GM18519 (cell line): ENCODE measurements at regions not wholly inside any gene's neighbourhood (a gene's known extent, or its start where the extent isn't known, plus 50 kb on each side); places are given as distances from the start of the nearest gene placed in this dataset.
"Not testable (repeated sequence)": the region's sequence is repeated elsewhere in the genome, so short reads cannot be mapped to it uniquely, and the experiment has no call there.

Experiments
- ATAC-seq: cut with Tn5 transposase; IDR thresholded peaks from one replicate; pipeline ENCODE4 v1.9.1; 2021; ENCODE audit warnings: mild to moderate bottlenecking, moderate library complexity; ENCODE audit not compliant: unreplicated experiment, low FRiP score

DNA sequence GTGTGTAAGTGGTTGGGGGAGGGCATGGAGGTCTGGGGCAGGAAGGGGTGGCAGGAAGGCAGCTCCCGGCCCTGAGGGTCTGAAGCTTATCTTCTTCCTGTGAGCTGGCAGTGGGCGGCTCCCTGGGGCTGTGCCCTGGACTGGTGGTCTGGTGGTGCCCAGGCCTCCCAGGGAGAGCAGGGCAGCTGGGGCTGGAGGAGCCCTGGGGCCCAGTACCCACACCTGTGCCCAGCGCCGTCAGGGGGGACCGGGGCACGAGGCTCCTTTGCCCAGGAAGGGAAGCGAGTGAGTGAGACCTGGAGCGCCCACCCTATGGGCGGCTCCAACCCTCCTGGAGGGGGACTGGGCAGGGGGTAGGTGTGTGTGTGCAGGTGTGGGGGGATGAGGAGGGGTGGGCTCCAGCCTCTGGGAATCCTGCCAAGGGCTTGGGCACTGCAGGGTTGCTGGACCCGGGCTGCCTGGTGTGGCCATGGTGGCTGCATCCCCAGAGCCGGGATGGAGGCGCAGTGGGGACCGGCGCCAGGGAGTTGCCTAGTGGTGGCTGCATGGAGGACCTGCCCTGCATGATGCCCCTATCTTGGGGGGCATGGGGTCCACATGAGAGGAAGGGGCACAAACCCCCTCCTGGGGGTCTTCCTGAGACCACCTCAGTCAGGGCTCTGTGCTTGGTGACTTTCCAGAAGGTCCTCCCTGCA is 353.6 kb downstream of the TMEM121 start:
- no peak for ATAC-seq

DNA sequence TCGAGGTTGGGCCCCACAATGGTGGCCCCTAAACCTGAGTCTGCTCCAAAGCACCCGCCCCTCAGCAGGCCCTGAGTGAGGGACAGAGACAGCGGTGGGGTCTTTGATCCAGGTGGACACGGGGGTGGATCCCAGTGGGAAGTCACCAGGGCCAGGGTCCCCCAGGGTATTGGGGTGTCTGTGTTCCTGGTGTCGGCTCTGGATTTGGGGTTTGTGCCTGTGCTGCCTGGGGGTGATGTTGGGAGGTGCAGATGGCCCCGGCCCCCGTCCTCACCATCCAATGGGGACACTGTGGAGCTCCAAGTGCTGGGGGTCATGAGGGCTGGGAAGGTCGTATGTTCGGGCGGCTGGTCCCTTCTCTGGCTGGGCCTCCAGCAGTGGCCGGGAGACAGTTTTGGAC is 354.2 kb downstream of the TMEM121 start:
- no peak for ATAC-seq

DNA sequence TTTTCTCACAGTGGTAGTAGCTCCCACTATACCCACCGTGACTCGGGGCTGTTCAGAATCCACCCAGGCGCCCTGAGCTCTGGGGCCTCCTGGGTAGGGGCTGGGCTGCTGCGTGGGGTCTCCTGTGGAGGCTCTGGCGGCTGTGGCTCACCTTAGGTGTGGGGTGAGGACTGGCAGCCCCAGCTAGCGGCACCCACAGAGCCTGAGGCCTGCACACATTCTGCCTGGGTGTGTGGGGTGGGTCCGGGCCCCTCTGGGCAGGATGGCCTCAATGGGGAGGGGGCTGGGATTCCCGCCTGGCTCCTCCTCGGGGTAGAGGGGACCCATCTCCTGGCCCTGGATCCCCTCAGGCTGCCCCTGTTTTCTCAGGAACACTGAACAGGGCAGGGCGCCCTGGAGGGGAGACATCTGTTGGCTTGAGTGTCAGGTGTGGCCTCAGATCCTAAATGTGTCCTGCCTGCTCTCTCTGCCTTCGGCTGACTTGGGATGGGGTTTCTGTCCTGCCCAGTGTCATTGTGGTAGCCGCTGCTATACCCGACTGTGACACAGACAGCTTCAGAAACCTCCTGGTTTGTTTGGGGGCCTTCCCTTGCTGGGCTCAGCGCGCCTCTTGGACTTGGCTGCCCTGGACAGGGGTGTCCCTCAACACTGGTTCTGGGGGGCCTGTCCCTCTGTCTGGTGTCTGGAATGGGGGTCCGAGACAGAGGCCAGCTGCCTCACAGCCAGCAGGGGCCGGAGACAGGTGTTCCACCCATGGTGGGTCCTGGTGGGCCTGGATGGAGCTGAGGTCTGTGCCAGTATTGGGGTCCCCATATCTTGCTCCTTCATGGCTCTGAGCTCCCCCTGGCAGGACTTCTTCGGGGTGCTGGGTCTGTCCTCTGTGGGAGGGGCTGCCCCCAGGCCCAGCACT is 354.9 kb downstream of the TMEM121 start:
- no peak for ATAC-seq

DNA sequence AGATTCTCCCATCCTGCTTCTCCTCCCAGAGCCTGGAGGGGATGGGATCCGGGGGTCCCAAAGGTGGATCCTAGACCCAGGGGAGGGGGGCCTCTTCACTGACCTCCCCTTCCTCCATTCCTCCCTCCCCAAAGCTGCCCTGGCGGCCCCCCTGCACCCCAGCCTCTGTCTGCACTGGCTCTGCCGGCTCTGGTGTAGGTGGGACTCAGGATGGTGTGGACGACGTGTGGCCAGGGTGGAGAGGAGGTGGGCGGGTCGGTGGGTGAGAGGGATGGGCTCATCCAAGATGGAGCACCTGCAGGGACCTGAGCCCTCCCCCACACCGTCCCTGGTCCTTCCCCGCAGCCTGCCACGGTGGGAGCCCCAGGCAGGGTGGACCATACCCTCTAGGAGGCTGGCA is 355.6 kb downstream of the TMEM121 start:
- ATAC-seq, result not testable (repeated sequence)

DNA sequence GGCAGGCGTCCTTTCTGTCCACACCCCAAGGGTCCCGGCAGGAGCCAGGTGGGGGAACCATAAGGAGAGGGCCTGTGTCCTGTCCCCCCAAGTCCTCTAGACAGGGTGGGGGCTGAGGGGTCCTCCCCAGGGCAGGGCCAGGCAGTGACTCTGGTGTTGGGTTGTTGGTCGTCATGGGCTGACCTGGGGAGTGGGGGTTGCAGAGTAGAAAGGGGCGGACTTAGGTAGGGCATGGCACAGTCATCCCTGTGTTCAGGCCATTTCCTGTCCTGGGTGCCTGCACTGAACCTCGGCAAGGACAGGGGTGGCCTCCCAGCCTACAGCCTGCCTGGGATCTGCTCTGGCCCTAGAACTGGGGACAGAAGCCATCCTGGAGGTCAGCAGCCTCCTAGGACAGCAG is 356.2 kb downstream of the TMEM121 start:
- no peak for ATAC-seq

DNA sequence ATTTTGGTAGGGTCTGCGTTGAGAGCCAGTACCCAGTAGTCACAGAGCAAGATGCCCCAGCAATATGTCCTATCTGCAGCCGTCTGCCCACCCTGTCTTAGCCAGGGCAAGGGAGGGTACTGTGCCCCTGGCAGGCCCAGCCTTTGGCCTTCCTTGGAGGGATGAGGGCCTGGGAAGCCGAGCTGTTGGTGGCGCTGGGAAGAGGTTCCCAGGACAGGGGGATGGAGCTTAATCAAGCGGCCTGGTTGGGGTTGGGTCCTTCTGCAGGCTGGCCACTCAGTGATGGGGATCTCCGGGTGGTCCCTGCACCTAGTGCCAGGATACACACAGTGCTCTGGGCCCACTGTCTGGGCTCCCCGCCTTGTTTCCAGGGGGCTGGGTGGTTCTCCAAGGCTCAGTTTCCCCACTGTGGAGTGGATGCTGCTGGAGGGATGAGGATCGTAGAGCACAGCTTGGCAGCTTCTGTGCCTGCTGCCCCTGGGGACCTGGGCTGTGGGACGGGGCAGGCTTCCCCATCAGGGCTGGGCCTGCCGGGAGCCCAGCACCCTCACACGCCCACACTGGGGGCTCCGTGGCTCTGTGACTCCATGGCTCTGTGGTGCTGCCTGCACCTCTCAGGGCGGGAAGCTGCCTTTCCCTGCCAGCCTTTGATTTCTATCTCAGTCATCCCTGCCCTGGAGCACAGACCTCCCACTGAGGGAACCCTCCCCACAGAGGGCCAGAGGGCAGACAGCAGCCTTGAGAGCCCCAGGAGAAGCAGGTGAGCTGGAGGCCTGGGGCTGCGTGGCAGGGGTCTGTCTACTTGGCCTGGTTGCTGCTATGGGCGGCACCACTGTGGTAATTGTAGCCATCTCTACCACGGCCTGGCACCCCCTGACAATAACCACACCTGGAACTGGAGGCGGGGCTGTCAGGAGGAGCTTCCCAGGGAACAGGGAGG is 357.0 kb downstream of the TMEM121 start:
- ATAC-seq, result no peak

DNA sequence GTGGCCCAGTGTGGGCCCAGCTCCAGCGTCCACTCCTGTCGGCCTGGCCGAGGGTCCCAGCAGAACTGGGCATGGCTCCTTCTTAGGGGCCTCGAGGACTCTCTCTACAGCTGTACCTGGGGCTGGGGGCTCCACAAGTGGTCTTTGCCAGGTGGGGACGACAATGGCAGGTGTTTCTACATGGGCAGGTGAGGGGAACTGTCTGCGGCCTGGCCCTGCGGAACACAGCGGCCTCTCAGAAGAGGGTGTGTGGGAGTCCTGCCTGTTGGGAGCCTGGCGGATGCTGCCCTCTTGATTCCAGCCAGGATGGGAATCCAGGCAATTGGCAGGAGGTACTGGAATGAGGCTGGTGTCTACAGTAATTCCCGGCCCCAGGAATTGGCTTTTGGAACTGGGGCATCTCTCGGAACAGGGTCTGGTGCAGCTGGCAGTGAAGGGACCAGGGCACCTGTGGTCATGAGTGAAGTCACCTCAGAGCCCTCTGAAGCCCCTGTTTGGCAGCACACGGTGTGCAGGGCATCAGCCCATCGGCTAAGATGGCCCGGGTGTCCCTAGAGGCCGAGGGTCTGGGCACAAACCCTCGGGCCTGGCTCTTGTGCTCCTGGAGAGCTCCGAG is 357.9 kb downstream of the TMEM121 start:
- ATAC-seq, result not testable (repeated sequence)

DNA sequence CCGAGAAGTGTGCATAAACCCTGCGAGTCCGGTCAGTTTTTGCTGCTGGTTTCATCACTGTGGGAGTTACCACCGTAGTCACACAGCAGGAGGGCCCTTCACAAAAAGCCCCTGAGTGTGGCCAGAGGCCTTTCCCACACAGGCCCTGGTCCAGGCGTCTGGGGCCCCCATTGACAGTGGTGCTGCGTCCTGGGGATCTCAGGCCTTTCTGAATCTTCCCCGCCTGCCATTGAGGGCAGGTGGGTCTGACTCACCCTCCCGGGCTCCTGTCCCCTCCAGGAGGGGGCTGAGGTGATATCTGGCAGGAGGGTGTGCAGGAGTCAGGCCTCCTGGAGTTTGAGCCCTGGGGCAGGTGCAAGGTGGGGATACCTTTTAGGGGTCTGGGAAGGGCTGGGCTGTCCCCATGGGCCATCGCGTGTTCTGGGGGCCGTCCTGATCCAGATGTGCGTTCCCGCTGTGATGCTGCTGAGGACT is 358.5 kb downstream of the TMEM121 start:
- ATAC-seq, result no peak

DNA sequence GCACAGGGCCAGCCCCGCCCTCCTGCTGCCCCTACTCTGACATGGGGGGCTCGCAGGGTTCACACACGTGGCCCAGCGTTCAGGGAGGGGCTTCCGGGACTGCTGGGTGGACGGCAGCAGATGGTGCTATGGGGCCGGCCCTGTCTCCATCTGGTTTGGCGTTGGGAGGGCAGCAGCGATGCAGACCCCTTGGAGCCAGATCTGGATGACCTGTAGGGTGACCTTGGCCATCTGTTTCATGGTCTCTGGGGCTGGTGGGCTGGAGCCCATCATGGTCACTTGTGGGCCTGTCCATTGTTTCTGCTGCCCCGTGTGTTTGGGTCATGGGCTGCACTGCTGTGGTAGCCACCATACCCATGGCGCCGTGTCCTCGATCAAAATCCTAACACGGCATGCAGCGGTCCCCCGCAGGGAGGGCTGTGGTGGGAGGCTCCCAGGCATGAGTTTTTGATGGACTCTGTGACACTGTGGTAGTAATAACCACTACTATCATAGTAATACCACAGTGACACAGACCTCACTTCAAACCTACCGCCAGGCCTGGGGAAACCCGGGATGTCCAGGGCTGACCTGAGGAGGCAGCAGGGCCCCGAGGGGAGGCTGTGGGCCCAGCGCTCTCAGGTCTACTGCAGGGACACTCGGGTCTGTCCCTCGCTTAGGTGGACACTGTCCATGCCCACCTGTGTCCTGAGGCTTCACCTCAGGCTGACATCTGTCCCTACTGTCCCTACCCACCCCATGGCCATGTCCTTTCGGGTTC is 359.4 kb downstream of the TMEM121 start:
- ATAC-seq, result no peak

DNA sequence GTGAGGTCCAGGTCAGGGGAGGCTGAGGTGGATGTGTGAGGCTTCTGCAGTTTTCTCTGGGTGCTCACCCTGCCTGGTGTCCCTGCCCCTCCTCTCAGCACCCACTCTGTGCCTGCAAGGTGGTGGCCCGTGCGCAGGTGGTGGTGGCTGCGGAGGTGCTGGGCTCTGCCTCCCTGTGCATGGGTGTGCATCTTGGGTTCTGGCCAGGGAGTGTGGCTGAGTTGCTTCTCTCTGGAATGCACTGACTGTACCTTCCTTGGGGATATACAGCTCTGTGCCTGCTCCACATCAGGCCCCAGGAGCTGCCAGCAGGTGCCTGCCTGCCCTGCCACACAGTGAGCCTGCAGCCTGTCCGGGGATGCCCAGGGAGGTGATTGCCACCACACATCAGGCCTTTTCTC is 360.4 kb downstream of the TMEM121 start:
- ATAC-seq, result not testable (repeated sequence)

DNA sequence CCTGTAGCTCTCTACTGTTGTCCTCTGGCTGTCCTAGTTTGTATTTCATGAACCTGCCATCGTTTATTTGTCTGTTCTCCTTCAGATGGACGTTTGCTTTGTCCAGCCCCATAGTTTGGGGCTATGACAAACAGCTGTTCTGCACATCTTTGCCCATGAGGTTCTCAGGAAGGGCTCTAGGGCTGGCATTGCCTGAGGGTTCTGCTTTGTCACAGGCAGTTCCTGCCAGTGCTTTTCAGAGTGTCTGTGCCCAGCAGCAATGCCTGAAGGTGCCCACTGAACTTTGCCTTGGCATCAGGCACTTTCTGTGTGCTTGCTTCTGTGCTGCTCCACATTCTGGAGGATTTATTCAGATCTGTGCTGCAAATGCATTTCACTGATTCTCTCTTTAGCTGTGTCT is 361.3 kb downstream of the TMEM121 start:
- ATAC-seq, result no peak

DNA sequence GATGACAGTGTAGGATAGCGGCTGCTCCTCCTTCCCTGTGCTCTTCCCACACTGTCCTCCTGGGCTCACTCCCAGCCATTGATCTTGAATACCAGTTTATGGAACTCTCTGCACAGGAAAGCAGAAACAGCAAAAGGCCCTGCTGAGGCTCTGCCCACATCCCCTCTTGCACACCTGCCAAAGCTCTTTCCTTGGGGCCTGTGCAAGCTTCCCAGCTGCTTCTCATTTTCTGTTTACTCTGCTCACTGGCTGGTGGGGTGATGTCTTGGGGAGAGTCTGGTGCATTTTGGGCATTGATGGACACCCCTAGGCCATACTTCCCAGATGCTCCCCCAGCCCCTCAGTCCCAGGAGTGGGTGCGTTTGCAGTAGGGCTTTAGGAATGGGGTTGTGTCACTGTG is 361.8 kb downstream of the TMEM121 start:
- ATAC-seq, result no peak

DNA sequence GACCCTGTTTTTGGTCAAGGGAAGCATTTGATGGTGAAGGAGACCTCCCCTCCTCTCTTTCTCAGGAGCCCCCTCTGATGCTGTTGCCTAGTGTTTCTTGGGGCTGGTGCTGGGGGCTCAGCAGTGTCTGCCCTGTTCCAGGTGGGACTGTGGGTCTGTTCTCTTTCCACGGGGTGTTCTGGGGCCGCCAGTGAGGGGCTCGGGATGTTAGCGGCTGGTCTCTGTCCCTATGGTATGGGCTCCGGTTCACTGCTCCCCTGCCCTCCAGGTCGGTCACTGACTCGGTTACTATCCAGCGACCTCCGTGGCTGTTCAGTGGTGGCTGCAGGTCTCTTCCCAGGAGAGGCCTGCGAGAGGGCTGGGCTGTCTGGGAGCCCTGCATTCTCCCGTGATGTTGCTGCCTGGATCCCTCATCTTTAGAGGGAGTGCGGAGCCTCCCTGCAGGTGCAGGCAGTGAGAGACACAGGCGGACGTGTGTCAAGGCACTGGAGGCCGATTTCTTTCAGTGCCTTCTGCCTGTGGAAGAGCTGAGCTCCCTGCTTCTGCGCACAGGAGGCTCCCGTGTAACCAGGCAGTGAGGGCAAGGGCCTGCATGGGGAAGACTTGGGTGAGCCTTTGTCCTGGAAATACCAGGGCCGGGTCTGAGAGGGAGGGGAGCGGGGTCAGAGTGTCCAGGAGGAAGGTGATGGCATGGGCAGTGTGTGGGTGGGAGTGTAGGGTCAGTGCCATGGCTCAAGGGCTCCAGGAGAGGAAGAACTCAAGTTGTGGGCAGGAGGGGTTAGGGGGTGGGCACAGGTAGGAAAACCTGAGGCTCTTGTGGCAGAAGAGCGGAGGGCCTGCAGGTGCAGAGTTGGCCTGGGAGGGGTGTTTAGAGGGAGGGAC is 362.6 kb downstream of the TMEM121 start:
- ATAC-seq, result no peak

DNA sequence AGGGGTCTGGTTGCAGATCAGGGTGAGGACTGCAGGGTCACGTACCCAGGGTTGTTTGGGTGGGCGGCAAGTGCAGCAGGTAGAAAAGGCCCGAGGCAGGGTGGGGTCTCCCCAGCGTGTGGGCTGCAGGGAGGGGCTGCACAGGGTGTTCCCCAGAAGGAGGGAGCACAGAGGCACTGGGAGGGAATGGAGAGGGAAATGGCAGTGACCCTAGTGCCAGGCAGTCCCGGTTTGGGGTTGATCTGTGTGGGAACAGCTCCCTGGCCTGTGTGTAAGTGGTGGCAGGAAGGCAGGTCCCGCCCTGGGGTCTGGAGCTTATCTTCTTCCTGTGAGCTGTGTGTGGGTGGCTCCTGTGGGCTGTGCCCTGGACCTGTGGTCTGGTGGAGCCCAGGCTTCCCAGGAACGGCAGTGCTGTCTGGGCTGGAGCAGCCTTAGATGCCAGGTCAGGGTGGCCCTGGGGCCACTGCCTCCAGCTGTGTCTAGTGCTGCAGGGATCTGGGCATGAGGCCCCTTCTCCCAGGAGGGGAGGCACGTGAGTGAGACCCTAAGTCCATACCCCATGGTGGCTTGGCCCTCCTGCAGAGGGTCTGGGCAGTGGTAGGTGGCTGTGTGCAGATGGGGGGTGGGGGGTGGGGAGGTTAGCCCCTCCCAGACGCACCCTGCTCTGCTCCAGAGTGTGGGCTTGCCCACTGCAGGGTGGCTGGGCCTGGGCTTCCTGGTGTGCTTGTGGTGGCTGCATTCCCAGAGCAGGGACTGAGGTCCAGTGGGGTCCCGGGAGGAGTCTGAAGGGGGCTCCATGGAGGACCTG is 363.5 kb downstream of the TMEM121 start:
- no peak for ATAC-seq

DNA sequence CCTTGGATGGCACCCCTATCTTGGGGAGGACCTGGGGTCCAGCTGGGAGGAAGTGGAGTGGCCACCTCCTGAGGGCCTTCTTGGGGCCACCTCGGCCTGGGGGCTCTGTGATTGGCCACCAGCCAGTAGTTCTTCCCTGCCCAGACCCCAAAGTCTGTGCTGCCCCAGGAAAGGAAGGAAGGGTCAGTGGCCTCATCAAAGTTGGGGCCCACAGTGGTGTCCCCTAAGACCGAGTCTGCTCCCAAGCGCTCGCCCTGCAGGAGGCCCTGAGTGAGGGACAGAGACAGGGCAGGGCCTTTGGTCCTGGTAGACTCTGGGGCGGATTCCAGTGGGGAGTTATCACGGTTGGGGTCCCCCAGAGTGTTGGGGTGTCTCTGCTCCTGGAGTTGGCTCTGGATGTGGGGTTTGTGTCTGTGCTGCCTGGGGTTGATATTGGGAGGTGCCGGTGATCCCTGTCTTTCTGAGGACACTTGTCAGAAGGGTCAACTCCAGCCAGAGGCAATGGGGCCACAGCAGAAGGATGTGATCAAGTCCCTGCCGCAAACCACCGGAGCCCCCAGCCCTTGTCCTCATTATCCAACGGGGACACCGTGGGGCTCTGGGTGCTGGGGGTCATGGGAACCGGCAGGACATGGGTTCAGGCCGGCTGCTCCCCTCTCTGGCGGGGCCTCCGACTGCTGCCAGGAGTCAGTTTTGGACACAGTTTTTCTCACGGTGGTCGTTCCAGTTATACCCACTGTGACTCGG is 364.3 kb downstream of the TMEM121 start:
- no peak for ATAC-seq

DNA sequence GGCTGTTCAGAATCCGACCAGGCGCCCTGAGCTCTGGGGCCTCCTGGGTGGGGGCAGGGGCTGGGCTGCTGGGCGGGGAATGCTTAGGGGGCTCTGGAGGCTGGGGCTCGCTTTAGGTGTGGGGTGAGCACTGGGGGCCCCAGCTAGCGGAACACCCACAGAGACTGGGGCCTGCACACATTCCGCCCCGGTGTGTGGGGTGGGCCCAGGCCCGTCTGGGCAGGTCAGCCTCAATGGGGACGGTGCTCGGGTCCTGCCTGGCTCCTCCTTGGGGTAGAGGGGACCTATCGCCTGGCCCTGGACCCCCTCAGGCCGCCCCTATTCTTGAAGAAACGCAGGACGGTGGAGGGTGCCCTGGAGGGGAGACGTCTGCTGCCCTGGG is 364.8 kb downstream of the TMEM121 start:
- ATAC-seq, result no peak
